Endothelial cell of umbilical vein (primary cell): ENCODE measurements at regions not wholly inside any gene's neighbourhood (a gene's known extent, or its start where the extent isn't known, plus 50 kb on each side); places are given as distances from the start of the nearest gene placed in this dataset.

Experiments
- POLR2A ChIP-seq: IDR thresholded peaks from 2 replicates; pipeline ENCODE4 v1.6.1; 2012; ENCODE audit warnings: low read depth, mild to moderate bottlenecking, control low read depth, low read length
- POLR2AphosphoS5 ChIP-seq: IDR thresholded peaks from 2 replicates; pipeline ENCODE4 v1.6.1; 2012; ENCODE audit warnings: low read depth, mild to moderate bottlenecking, control low read depth, low read length, moderate library complexity; ENCODE audit not compliant: insufficient read depth

DNA sequence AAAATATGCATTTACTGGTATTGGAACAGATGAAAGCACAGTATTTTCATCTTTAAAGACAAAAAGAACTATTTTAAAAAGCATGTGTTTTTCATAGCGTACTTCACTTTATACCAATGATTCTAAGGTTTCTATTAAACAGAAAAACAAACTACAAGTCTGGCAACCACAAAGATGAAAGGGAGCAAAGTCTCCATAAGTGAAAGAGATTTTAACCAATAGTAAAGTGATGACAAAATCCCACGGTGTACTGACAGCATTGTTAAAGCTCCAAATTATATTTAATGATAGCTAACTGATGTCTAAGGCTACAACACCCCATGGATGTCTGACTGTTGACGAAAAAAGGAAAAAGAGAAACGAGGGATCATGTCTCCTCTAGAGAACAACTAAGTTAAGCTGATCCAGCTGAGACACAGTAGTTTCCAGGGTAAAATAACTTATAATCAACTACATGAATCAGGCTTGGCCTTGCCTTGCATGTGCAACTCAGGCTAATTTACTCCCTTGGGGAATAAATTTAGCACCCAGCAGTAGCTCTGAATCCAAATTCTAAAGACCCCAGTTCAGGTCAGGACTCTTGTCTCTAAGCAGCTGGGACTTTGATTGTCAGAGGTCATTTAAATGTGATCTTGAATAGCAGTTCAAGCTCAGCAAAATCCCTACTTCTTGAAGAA lies 56.0 kb upstream of the TAB2 start:
- TF ChIP-seq POLR2AphosphoS5 (no peak), POLR2A (no peak)
